ENCODE measurements at regions not wholly inside any gene's neighbourhood (a gene's known extent, or its start where the extent isn't known, plus 50 kb on each side); places are given as distances from the start of the nearest gene placed in this dataset.

DNA sequence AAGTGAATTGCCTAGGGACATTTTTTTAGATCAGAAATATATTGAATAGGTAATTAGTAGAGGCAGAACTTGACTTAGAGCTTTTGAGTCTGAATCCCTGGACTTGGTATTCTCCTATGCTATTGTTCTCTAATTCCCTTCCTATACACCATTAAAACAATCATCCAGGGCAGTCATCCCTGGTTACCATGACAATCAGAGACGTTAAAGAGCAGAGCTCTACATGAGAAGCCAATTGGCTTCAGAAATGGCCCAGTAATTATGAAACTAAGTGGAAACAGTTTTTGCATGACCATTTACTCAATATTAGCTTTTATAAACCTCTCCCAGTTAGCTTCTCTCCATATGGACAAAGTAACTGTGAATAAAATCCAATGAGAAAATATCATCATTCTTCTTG lies 182.1 kb upstream of the TP63 start:
- intact Hi-C loops (cut with micrococcal nuclease; ENCODE audit: unreplicated experiment): no loop called here
- in situ Hi-C loops (cut with HindIII; ENCODE audit: low pct_unique_long_range_greater_than_20kb, low sequenced_read_pairs): no loop called here
- ChIA-PET CTCF (no interaction called here), POLR2A (interaction anchor here (0.7 kb wide), 1 partner anchor 85 kb away, joined by 4 read pairs; no protein-coding TSS in a partner anchor)
- Histone ChIP-seq H3K36me3 (ENCODE audit: control insufficient read depth, insufficient read depth, low read length) (no peaks in the 10 kb centered on the region), H3K9me3 (ENCODE audit: control insufficient read depth, insufficient read depth, low read depth, low read length) (peaks cover 4% of the 10 kb centered on the region; the same call in 1 of the 2 replicates), H3K4me3 (ENCODE audit: low read depth in 2 of 2, low read length in 2 of 2) (no peak overlapping the region), H3K27ac (ENCODE audit: low read length) (no peak overlapping the region), H3K27me3 (ENCODE audit: control insufficient read depth, insufficient read depth, low read length) (no peaks in the 10 kb centered on the region), H3K4me1 (ENCODE audit: control insufficient read depth, insufficient read depth, low read length) (no peaks in the 10 kb centered on the region)
- no TSS peak for BruUV-seq (replicated peaks)
- no peak for ATAC-seq
- no peak for DNase-seq (ENCODE audit: low read depth, low spot score)
- no peak for TF ChIP-seq TCF7L2 (IDR thresholded peaks at IDR 0.05; ENCODE audit: low read depth, low read length)
- TF ChIP-seq, protein P1, sequence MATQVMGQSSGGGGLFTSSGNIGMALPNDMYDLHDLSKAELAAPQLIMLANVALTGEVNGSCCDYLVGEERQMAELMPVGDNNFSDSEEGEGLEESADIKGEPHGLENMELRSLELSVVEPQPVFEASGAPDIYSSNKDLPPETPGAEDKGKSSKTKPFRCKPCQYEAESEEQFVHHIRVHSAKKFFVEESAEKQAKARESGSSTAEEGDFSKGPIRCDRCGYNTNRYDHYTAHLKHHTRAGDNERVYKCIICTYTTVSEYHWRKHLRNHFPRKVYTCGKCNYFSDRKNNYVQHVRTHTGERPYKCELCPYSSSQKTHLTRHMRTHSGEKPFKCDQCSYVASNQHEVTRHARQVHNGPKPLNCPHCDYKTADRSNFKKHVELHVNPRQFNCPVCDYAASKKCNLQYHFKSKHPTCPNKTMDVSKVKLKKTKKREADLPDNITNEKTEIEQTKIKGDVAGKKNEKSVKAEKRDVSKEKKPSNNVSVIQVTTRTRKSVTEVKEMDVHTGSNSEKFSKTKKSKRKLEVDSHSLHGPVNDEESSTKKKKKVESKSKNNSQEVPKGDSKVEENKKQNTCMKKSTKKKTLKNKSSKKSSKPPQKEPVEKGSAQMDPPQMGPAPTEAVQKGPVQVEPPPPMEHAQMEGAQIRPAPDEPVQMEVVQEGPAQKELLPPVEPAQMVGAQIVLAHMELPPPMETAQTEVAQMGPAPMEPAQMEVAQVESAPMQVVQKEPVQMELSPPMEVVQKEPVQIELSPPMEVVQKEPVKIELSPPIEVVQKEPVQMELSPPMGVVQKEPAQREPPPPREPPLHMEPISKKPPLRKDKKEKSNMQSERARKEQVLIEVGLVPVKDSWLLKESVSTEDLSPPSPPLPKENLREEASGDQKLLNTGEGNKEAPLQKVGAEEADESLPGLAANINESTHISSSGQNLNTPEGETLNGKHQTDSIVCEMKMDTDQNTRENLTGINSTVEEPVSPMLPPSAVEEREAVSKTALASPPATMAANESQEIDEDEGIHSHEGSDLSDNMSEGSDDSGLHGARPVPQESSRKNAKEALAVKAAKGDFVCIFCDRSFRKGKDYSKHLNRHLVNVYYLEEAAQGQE (IDR thresholded peaks at IDR 0.05; ENCODE audit: insufficient read depth in 1 of 2, low read depth in 2 of 2, low read length in 1 of 2): no peak
- no peak for TF ChIP-seq SIN3A (IDR thresholded peaks at IDR 0.05; ENCODE audit: borderline replicate concordance, insufficient read depth, low read depth, low read length)
- no peak for TF ChIP-seq POLR2AphosphoS5 (IDR thresholded peaks at IDR 0.05; ENCODE audit: low read depth, low read length)
- TF ChIP-seq, protein P2, sequence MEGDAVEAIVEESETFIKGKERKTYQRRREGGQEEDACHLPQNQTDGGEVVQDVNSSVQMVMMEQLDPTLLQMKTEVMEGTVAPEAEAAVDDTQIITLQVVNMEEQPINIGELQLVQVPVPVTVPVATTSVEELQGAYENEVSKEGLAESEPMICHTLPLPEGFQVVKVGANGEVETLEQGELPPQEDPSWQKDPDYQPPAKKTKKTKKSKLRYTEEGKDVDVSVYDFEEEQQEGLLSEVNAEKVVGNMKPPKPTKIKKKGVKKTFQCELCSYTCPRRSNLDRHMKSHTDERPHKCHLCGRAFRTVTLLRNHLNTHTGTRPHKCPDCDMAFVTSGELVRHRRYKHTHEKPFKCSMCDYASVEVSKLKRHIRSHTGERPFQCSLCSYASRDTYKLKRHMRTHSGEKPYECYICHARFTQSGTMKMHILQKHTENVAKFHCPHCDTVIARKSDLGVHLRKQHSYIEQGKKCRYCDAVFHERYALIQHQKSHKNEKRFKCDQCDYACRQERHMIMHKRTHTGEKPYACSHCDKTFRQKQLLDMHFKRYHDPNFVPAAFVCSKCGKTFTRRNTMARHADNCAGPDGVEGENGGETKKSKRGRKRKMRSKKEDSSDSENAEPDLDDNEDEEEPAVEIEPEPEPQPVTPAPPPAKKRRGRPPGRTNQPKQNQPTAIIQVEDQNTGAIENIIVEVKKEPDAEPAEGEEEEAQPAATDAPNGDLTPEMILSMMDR (IDR thresholded peaks at IDR 0.05): no peak

DNA sequence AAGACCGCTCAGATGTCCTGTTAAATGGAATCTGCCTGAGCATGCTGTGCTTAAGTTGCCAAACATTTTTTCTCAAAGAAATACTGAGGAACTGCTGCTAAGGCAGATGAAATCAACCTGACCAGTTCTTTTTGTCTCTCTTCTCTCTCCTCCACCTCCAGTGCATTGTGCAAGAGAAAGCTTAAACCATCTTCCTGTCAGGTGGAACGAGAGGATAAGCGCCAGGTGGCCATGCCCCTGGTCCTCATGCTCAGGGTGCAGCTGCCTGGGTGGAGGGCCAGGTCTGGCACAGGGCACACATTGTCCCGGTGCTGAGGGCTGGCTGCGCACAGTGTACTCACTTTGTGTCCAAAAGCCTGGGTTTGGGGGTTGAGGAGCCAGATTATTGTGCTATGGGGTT lies 176.2 kb upstream of the TP63 start:
- H3K4me1 ChIP-seq (ENCODE audit: control insufficient read depth, insufficient read depth, low read length): no peaks in the 10 kb centered on the region
- in situ Hi-C loops (cut with HindIII; ENCODE audit: low pct_unique_long_range_greater_than_20kb, low sequenced_read_pairs): no loop called here
- no peaks in the 10 kb centered on the region for H3K27me3 ChIP-seq (ENCODE audit: control insufficient read depth, insufficient read depth, low read length)
- intact Hi-C loops (cut with micrococcal nuclease; ENCODE audit: unreplicated experiment): no loop called here
- no peaks in the 10 kb centered on the region for H3K36me3 ChIP-seq (ENCODE audit: control insufficient read depth, insufficient read depth, low read length)
- ATAC-seq (no peak), DNase-seq (ENCODE audit: low read depth, low spot score) (no peak)
- no peaks in the 10 kb centered on the region; the same call in 1 of the 2 replicates for H3K9me3 ChIP-seq (ENCODE audit: control insufficient read depth, insufficient read depth, low read depth, low read length)
- H3K27ac ChIP-seq (ENCODE audit: low read length): no peak overlapping the region
- no peak overlapping the region for H3K4me3 ChIP-seq (ENCODE audit: low read depth in 2 of 2, low read length in 2 of 2)
- CTCF ChIA-PET: interaction anchor here (0.7 kb wide), 1 partner anchor 15 kb away, joined by 3 read pairs; no protein-coding TSS in a partner anchor
- BruUV-seq (replicated peaks): no TSS peak
- POLR2A ChIA-PET: no interaction called here
- TF ChIP-seq TCF7L2 (IDR thresholded peaks at IDR 0.05; ENCODE audit: low read depth, low read length) (no peak), POLR2AphosphoS5 (IDR thresholded peaks at IDR 0.05; ENCODE audit: low read depth, low read length) (no peak), SIN3A (IDR thresholded peaks at IDR 0.05; ENCODE audit: borderline replicate concordance, insufficient read depth, low read depth, low read length) (no peak)
- TF ChIP-seq, protein P2 (IDR thresholded peaks at IDR 0.05): no peak
- TF ChIP-seq, protein P1 (IDR thresholded peaks at IDR 0.05; ENCODE audit: insufficient read depth in 1 of 2, low read depth in 2 of 2, low read length in 1 of 2): no peak
